SKM-1 treated with dmso at 0.1 percent for 144 hours (cell line): ENCODE measurements at regions not wholly inside any gene's neighbourhood (a gene's known extent, or its start where the extent isn't known, plus 50 kb on each side); places are given as distances from the start of the nearest gene placed in this dataset.

ENCODE experiments used
- DNase-seq: peaks from one replicate; lab custom pipeline; 2025; ENCODE audit not compliant: unreplicated experiment; lab: John Stamatoyannopoulos, UW

DNA sequence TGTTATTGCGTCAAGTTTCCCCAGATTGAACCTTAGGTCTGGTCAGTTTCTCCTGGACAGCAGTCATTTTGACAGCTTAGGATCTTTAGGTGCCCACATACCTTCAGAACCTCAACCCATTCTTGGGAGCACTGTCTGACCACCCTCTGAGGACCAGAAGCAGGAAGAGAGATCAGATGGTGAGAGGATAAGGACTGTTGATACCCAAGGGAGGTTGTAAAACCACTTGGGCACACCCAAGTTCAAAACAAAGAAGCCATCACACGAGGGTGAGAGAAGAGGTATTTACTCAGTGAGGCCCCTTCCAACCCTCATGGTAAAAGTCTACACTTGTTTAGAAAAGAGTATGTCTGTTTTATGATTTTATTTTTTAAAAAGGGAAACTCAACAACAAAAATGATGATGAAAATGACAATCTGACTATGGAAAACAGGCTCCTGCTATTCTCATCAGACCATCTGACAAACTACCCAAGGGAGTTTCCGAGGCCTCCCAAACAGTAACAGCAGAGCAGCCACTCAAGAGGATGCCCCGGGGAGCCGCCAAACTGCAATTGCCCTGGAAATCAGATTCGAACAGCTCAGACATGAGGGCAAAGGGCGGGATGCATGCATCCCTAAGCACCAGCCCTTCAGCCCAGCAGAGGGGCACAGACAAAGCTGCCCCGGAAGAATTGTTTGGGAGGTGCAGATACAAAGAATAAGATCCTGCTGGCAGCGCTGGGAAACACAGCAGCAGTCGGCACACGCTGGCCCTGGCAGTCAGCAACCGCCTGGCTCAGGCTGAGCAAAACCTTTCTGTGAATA is 162.6 kb upstream of the PLEKHG7 start:
- DNase-seq, result no peak

DNA sequence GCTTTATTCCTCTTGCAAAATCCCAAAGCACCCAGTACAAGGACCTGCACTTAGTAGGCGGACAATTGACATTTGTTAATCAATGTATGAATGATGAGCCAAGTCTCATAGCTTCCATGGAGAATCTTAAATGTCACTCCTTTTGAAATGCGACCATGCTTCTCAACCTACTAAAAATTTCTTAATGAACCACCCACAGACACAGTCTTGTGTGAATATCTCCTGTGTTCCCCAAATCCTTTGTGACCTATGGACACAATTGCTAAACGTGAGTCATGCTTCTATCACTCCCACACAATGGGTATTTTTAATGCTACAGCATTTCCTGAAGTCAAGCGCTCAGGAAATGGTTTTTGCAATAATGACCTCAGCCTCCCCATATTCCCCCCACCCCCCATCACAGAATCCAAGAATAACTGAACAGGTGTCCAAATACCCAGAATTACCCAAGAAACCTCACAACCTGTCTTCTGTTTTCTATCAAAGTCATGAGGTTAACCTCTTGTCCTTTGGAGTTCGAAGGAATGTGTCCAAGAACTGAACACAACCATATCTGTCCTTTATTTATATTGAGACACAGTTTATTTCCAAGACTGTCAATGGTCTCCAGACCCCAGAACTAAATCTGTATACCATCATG is 163.6 kb upstream of the PLEKHG7 start:
- DNase-seq, result peak; percentile 70

DNA sequence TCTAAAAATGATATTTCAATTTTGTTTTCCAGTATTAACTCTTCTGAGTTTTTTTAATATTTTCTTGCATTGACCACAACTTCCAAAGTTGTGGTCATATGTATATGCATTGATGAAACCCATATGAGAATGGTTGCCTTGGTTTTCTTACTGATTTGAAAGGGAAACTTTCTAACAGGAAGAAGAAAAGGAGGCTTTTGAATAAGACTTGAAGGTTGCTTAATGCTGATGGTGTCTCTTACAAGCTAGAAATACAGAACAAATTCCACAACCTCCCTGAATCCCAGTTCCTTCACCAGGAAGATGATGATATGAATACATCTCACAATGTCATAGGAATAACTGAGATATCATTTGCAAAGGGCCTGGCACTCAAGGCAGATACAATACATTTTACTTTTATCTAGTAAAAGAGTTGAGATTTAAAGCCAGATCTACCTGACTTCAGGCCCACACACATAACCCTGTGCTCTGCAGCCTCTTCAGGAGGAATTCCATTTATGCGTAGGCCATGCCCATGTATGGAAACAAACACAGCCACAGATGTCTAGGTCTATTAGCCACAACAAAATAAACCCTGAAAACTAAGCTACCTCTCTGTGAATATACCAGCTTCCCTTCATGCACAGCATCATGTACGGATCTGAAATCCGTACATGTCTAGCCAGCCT is 165.4 kb upstream of the PLEKHG7 start:
- peak; percentile 2 for DNase-seq

DNA sequence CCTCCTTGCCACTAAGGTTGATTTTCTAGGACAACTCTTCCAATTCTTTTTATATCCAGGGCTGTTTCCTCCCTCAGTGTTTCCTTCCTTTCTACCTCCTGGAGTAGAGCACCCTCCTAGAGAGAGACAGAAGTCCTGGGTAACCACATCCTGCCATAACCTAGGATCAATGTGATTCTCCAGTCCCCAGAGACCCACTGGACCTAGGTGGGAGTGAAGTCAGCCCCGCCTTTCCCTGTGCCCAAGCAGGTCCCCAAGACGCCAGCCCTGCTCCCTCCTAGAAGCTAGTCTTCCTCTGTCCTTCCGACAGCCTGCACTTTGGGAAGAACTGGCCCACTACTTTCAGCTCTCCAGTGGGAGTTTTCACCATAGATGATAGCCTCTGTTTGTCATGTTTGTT is 166.8 kb upstream of the PLEKHG7 start:
- DNase-seq, result no peak

DNA sequence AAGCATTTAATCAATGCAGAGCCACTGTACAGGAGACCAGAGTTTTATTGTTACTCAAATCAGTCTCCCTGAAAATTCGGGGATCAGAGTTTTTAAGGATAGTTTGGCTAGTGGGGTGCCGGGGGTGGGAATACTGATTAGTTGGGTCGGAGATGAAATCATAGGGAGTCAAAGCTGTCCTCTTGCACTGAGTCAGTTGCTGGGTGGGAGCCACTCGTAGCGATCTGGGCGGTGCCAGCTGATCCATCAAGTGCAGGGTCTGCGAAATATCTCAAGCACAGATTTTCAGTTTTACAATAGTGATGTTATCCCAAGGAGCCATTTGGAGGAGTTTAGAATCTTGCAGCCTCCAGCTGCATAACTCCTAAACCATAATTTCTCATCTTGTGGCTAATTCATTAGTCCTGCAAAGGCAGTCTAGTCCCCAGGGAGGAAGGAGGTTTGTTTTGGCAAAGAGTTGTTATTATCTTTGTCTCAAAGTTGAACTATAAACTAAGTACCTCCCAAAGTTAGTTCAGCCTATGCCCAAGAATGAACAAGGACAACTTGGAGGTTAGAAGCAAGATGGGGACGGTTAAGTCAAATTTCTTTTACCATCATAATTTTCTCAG is 169.4 kb upstream of the PLEKHG7 start:
- no peak for DNase-seq

DNA sequence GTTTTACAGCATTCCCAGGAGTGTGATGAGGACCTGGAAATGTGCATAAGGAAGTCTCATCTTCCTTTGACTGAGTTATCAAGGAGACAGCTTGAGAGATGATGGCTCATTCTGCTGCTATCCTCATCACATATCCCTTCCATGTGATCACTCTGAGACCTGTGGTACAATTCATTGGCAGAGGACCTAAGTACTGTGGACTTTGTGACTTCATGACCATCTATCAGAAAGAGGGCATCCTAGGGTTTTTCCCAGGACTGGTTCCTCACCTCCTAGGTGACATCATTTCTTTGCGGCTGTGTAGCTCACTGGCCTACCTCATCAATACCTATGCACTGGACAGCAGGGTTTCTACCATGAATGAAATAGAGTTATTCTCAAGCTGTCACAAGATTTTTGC is 172.1 kb upstream of the PLEKHG7 start:
- no peak for DNase-seq

DNA sequence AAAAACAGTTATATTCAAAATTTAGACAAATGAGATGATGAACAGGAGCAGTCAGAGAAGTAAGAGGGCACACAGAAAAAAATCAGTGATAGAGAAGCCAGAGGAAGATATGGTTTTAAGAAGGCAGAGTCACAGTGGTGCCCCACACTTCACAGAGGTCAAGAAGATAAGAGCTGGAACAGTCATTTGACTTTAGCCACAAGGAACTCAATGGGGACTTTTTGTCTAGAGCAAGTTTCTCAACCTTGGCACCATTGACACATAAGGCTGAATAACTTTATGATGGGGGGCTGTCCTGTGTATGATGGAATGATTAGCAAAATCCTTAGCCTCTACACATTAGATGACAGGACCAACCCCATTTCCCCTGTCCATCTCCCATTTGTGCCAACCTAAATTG is 172.8 kb upstream of the PLEKHG7 start:
- DNase-seq, result no peak

DNA sequence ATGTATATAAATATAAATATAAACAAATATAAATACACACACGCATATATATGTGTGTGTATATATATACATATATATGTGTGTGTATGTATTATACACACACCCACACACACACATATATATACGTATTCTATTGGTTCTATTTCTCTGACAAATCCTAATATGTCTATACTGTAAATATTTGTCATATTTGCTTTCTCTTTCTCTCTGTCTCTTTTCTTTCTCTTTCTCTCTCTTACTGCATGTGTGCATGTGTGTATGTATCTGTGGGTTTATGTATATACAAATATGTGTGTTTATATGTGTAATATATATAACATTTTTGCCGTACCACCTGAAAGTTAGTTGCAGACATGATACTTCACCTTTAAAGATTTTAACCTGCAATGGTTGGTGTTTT is 174.2 kb upstream of the PLEKHG7 start:
- no peak for DNase-seq

DNA sequence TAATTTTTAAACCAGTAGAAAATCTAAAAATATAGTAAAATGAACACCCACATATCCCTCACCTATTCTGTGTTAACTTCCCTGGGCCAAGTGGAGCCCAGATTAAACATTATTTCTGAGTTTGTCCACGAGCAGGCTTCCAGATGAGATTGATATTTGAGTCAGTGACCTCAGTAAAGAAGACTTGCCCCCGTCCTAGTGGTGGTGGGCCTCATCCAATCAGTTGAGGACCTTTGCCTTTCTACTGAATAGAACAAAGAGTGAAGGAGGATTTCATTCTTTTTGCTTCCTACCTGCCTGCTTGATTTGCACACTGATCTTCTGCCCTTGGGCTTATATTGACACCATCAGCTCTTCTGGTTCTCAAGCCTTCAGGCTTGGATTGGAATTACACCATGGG is 174.7 kb upstream of the PLEKHG7 start:
- DNase-seq, result no peak

DNA sequence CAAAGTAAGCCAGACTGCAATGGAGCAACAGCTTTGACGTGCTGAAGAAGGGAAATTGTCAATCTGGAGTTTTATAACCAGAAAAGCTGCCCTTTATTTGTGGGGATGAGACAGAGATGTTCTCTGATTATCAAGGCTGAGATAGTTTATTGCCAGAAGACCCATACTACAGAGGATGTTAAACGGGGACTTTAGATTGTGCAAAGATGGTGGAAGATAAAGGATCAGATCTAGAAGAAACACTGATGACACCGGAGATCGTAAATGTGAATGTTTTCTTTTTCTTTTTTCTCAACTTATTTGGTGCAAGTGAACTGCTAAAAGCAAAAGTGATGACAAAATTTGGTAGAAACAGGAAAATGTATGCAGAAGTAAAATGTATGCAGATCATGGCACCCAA is 178.3 kb upstream of the PLEKHG7 start:
- DNase-seq, result no peak

DNA sequence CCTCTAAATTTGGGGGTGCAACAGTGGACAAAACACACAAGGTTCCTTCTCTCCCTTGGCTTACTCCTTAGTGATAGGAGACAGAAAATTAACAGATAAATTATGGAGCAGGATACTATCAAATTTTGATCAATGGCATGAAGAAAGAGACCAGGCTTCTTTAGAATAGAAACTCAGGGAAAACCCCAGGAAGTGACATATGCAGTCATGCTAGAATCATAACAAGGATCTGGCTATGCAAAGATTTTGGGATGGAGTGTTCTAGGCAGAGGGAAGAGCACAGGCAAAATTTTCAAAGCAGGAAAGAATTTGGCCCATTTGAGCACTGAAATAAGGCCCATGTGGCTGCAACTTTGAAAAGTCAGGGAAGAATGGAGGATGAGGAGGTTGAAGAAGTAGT is 182.3 kb upstream of the PLEKHG7 start:
- no peak for DNase-seq

DNA sequence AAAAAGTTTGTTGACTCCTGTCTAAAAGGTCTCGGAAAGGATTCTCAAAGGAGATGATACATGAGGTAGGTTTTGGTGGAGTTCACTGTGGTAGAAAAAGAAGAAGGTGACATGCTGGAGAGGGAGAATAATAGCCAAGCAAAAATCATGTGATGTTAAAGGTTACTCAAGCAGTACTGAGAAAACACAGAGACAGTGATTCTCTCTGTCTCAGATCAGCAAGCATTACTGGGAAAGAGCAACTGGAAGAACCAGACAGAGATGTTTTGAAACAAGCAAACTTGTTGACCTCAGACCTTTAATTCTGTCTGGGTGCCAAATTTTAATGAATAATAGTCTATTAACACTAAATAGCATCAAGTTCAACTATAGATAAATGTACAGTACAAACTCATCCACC is 183.5 kb upstream of the PLEKHG7 start:
- DNase-seq, result no peak

DNA sequence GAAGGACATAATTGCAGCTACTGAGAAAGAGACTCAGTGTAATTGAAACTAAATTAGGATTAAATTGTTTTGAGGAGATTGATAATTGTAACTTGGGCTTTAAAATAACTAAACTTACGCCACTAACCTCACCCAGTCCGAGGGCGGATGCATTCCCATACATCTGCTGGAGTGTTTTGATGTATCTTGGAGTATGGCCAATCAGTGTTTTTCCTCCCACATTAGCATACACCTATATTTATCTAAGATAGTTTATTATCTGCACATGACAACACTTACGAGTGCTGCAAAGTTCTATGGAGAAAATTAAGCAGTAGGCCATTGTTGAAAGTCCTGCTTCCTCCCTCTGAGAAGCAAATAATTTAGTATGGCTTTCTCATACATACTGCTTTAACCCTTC is 184.7 kb upstream of the PLEKHG7 start:
- DNase-seq, result no peak

DNA sequence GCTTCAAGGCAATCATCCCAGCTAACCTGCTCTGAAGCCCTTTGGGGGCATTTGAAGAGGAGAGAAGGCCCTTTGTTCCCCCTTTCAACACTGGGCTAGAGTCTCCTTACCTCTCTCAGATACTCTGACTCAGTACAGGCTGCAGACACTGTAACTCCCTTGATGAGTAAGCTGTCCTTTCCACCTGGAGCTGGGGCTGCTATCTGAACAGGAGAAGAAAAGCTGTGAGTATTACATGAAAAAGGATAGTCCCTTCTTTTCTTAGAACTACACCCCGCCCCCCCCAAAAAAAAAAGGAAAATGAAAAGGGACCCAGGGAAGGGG is 186.6 kb upstream of the PLEKHG7 start:
- no peak for DNase-seq

DNA sequence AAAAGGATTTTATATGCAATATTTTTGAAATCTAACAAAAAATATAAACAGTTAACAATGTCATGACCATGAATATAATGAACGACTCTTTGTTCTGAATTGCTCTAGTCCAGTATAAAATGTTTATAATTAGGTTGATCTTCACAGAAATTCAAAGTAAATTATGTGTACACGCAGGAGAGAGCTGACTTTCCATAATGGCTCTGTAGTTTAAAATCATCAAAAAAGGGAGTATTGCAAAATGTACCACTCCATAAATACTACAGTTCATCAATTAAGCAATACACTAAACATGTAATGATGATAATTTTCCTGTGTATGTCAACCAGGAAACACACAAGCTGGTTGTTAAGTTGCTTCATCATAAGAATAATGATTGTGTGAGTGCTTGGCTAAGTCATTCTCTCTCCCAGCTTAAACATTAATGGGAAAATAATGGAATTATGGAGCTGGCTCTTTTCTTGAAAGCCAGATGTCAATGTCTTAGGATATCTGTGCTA is 189.5 kb upstream of the PLEKHG7 start:
- DNase-seq, result no peak

DNA sequence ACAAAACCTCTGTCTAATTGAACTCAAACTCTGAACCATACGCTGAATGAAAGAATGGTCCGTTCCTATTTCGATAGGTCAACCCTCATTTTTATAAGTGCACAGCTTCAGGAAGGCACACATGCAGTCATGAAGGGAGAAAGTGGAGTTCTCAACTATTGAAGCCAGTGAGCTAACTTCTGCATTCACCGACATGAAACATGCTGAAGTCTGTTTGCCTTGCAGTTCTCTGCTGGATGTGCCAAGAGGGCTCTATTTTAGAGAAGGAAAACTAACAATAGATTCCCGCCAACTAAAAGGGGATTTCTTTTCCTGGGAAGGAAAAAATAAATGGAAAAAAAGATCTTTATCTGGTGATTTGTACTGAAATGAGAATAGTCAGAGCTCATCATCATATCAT is 191.0 kb upstream of the PLEKHG7 start:
- no peak for DNase-seq

DNA sequence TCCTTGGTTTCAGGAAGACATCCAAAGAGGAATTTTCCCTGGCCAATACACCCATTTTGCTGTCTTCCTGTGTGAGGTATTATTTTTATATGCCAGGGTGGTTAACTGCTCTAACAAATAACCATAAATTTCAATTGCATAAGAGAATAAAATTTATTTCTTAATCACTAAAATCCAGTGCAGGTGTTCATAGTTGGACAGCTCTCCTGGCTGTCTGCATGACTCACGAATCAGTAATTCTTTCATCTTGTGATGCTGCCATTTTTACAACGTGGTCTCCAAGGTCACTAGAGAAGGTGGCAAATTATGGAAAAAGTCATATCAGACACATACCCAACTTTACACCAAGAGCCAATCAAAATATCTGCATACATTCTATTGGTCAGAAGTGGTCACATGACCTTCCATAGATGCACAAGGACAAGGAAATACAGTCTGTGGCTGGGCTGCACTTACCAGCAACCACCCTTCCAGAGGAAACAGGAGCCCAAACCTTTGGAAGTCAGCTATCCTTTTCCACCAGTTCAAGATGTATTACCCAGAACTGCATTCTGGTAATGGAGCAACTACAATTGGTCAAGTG is 193.5 kb upstream of the PLEKHG7 start:
- DNase-seq, result no peak

DNA sequence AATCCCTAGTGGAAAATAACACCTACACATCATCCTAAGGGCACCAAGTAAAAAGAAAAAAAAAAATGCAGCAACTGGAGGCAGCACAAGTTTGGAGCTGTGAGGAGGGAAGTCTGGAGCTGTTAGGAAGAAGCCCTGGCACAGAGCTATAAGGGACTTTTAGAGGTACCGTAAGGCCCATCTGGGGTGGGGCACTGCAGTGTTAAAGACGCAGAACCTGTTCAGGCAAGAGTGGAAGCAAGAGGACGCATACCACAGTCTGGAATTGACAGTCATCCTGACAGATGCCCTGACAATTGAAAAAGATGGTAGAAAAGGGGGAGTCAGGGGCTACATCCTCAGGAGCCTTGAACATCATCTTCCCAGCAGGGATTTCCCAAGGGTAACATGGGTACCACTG is 195.9 kb upstream of the PLEKHG7 start:
- DNase-seq, result no peak

DNA sequence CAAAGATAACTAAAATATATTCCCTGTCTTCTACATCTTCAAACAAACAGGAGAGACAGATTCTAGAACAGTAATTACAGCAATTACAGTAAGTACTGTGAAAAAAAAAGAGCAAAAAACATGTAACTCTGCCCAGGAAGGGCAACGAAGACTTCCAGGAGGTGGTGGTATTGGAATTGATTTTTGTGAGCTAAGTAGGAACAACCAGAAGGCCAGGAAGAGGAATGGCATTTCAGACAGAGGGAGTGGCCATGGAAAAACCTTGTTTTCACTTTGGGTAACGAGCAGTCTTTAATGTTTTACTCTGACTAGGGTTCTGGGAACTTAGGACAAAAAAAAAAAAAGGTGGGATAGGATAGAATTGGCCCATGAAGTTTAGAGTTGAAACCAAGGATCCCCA is 196.3 kb upstream of the PLEKHG7 start:
- no peak for DNase-seq

DNA sequence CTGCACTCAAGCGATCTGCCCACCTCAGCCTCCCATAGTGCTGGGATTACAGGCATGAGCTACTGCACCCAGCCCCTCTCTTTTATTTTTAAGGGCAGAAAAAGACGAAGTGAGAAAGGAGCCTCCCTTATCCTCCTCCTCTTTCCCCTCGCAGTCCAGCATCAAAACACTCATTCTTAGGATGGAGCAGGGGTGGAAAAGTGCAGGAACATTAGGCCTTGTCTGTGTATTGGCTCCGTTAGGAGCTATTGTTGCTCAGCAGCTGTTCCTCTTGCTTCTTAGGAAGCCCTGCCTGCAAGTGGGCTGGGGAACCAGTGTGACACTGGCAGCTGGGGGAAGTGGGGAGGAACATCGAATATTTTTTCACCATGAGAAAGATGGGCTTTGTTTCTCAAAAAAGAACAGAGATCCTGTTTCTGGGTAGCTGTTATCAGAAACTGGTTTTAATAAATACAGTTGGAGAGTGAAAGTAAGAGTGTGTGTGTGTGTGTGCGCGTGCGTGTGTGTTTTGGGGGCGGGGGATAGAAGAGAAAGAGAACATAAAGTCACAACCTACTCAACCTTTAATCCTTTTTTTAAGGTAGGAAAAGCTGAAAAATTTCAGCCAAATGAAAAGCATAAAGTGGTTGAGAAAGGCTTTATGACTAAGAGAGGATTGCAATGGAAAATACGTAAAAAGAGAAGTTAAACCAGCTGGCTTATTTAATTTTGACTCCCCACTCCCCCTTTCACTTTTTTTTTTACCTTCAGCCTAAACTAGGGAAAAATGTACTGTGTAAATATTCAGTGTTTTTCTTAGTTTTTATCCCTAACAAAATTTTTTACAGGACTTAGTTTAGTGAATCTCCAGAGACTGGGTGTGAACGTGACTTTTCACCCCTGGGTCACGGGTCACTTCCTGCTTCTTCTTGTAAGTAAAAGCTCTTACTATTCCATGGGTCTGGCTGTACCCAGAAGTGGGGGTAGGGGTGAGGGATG is 197.2 kb upstream of the PLEKHG7 start:
- peak; percentile 22 for DNase-seq
